ENCODE measurements at regions not wholly inside any gene's neighbourhood (a gene's known extent, or its start where the extent isn't known, plus 50 kb on each side); places are given as distances from the start of the nearest gene placed in this dataset.
A peak's percentile ranks its signal among the peaks of the same experiment; 100 is the strongest.

DNA sequence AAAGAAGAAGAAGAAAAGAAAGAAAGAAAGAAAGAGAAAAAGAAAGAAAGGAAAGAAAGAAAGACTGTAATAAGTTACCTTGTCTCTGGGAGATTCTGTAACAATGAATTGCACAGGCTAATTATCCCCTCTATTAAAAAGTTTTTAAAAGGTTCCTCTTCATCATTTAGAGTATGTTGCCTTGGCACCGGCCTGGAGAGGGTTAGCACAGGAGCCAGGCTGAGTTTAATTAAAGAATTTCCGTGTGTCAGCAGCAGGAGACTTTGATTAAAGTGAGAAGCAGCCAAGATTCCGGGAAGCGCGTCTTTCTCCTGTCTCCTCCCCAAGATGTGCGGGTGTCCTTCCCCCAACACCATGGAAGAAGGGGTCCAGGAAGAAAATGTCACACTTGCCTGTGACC is 92.8 kb upstream of the ETV6 start:
- H3K27ac Mint-ChIP-seq = no peak overlapping the region
- Histone ChIP-seq H4K20me1 (replicated peaks; ENCODE audit: insufficient read depth) (no peaks in the 10 kb centered on the region), H3K4me2 (no peak overlapping the region), H3F3A (replicated peaks; ENCODE audit: low read depth) (no peaks in the 10 kb centered on the region), H3K27me3 (ENCODE audit: insufficient read depth) (no peaks in the 10 kb centered on the region), H3K4me3 (no peak overlapping the region), H3K36me3 (ENCODE audit: insufficient read depth) (no peaks in the 10 kb centered on the region), H2AFZ (no peak overlapping the region), H3K9me2 (ENCODE audit: insufficient read depth) (no peaks in the 10 kb centered on the region), H3K4me1 (ENCODE audit: insufficient read depth) (no peaks in the 10 kb centered on the region), H3K79me2 (replicated peaks; ENCODE audit: insufficient read depth) (no peaks in the 10 kb centered on the region), H3K27ac (ENCODE audit: low read depth) (no peak overlapping the region)
- ATAC-seq = no peak
- peaks cover 3% of the 10 kb centered on the region for H3K27me3 Mint-ChIP-seq (ENCODE audit: insufficient read depth, low read depth, poor library complexity)
- TF ChIP-seq ZNF462 (CRISPR knock-in tag; IDR thresholded peaks at IDR 0.05) (no peak), REST (IDR thresholded peaks at IDR 0.05; ENCODE audit: unreplicated experiment) (no peak)
- no peaks in the 10 kb centered on the region for H3K36me3 Mint-ChIP-seq (ENCODE audit: low read depth)
- H3K4me1 Mint-ChIP-seq = peaks cover 10% of the 10 kb centered on the region; the same call in 2 of the 3 replicates
- no peaks in the 10 kb centered on the region for H3K9me3 Mint-ChIP-seq
- DNase-seq (ENCODE audit: low spot score) = peak; percentile 10
- H3K4me3 Mint-ChIP-seq = no peak overlapping the region
